ENCODE measurements at regions not wholly inside any gene's neighbourhood (a gene's known extent, or its start where the extent isn't known, plus 50 kb on each side); places are given as distances from the start of the nearest gene placed in this dataset.

DNA sequence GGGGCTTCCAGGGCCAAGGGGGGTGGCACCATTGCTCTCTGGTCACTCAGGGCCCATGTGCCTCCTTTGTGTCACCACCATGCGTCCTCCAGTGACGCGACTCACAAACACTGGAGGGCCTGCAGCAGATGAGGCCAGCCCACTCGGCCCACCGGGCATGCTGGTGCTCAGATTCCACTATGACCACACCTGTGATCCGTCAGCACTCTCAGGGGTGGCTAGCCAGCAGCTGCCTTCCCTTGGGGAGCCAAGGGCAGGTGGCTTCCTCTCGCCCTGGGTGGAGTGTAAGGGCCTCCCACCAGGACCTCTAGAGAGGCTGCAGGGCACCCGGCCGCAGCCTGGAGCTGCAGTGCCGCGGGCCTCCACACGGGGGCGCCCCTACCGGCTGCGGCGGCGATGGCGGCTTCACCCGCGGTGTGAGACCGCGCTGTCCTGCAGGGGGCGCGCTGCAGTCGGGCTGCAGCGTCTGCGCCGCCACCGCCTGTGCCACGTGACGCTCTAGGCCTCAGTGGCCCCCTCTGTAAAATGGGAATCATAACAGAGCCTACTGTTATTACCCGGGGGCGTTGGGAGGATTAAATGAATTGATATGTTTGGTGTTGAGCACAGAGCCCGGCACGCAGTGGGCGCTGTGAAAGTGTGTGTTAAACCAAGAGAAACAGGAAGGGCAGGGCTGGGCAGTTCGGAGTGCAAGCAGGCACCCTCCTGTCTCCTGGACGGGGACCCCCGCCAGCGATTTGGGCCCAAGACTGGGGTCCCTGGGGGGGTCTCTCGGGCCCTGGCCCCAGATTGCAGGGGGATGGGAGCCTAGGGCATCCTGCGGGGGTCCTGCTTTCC is 192.4 kb upstream of the GSE1 start:
- no peak overlapping the region for H3K27ac Mint-ChIP-seq (ENCODE audit: unreplicated experiment)
- Histone ChIP-seq H4K20me1 (ENCODE audit: insufficient read depth, low read length) (peaks cover 62% of the 10 kb centered on the region), H3K36me3 (ENCODE audit: insufficient read depth, low read length) (no peaks in the 10 kb centered on the region), H3K4me1 (ENCODE audit: insufficient read depth, low read length) (no peaks in the 10 kb centered on the region), H3K9me3 (ENCODE audit: insufficient read depth, low read depth, low read length) (no peaks in the 10 kb centered on the region), H3K27ac (ENCODE audit: low read depth, low read length) (no peak overlapping the region), H3K79me2 (ENCODE audit: insufficient read depth, low read length) (no peaks in the 10 kb centered on the region), H3K4me2 (ENCODE audit: low read length) (no peak overlapping the region), H3K9ac (ENCODE audit: low read length) (no peak overlapping the region), H2AFZ (ENCODE audit: low read depth, low read length) (no peak overlapping the region), H3K4me3 (ENCODE audit: insufficient read depth, low read depth, low read length) (no peak overlapping the region), H3K27me3 (ENCODE audit: insufficient read depth, low read length) (no peaks in the 10 kb centered on the region)
- DNase-seq (ENCODE audit: low read depth): no peak
- no peak for FAIRE-seq
- H3K27me3 Mint-ChIP-seq (ENCODE audit: low read depth, unreplicated experiment): peaks cover 30% of the 10 kb centered on the region
- H3K4me3 Mint-ChIP-seq (ENCODE audit: unreplicated experiment): no peak overlapping the region
- TF ChIP-seq EZH2 (IDR thresholded peaks at IDR 0.05; ENCODE audit: insufficient read depth, low read length): no peak
- TF ChIP-seq, protein P1, sequence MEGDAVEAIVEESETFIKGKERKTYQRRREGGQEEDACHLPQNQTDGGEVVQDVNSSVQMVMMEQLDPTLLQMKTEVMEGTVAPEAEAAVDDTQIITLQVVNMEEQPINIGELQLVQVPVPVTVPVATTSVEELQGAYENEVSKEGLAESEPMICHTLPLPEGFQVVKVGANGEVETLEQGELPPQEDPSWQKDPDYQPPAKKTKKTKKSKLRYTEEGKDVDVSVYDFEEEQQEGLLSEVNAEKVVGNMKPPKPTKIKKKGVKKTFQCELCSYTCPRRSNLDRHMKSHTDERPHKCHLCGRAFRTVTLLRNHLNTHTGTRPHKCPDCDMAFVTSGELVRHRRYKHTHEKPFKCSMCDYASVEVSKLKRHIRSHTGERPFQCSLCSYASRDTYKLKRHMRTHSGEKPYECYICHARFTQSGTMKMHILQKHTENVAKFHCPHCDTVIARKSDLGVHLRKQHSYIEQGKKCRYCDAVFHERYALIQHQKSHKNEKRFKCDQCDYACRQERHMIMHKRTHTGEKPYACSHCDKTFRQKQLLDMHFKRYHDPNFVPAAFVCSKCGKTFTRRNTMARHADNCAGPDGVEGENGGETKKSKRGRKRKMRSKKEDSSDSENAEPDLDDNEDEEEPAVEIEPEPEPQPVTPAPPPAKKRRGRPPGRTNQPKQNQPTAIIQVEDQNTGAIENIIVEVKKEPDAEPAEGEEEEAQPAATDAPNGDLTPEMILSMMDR (IDR thresholded peaks at IDR 0.05; ENCODE audit: insufficient read depth, low read depth, low read length): peak; percentile 70
- H3K4me1 Mint-ChIP-seq (ENCODE audit: low read depth, unreplicated experiment): peaks cover 2% of the 10 kb centered on the region
- no peaks in the 10 kb centered on the region for H3K9me3 Mint-ChIP-seq (ENCODE audit: unreplicated experiment)
- no peaks in the 10 kb centered on the region for H3K36me3 Mint-ChIP-seq (ENCODE audit: low read depth, unreplicated experiment)

DNA sequence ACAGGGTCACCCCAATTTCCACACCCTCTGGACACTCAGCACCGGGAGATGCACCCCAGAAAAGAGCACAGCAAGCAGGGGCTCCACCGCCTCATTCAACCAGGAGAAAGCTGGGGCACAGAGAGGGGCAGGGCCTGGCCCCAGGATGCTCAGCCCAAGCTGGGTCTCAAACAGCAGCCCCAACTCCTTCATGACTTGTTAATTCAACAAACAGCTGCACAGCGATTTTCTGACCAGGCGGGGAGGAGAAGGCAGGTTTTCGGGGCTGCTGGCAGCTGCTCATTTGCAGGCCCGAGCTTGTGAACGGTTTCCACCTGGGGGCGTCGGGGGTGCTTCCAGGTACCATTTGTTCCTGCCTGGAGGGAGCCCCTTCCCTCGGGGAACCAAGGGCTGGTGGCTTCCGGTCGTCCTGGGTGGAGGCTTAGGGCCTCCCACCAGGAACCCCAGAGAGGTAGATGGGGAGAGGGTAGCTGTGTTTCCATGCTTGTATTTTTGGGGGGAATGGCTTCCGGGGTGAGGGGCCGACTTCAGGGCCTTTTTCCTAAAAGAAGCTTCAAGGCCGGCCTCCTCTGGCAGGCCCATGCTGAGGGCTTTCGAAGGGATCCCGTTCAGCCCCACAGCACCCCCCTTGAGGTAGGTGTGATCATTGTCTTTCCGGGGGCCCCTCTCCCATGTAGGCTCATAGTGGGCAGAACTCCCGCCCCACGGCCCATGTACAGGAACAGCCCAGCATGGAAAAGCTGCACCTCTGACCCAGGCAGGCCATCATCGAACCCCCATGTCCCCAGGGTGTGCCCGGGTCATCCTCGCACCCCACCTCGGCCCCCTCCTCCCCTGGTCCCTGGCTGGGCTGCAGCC is 191.6 kb upstream of the GSE1 start:
- Histone ChIP-seq H3K4me1 (ENCODE audit: insufficient read depth, low read length) (no peaks in the 10 kb centered on the region), H2AFZ (ENCODE audit: low read depth, low read length) (no peak overlapping the region), H3K4me2 (ENCODE audit: low read length) (no peak overlapping the region), H3K27ac (ENCODE audit: low read depth, low read length) (no peak overlapping the region), H3K79me2 (ENCODE audit: insufficient read depth, low read length) (no peaks in the 10 kb centered on the region), H3K27me3 (ENCODE audit: insufficient read depth, low read length) (no peaks in the 10 kb centered on the region), H3K4me3 (ENCODE audit: insufficient read depth, low read depth, low read length) (no peak overlapping the region), H4K20me1 (ENCODE audit: insufficient read depth, low read length) (peaks cover 64% of the 10 kb centered on the region), H3K36me3 (ENCODE audit: insufficient read depth, low read length) (no peaks in the 10 kb centered on the region), H3K9ac (ENCODE audit: low read length) (no peak overlapping the region), H3K9me3 (ENCODE audit: insufficient read depth, low read depth, low read length) (no peaks in the 10 kb centered on the region)
- Mint-ChIP-seq H3K4me3 (ENCODE audit: unreplicated experiment) (no peak overlapping the region), H3K4me1 (ENCODE audit: low read depth, unreplicated experiment) (peaks cover 2% of the 10 kb centered on the region), H3K9me3 (ENCODE audit: unreplicated experiment) (no peaks in the 10 kb centered on the region), H3K27me3 (ENCODE audit: low read depth, unreplicated experiment) (peaks cover 34% of the 10 kb centered on the region), H3K36me3 (ENCODE audit: low read depth, unreplicated experiment) (no peaks in the 10 kb centered on the region), H3K27ac (ENCODE audit: unreplicated experiment) (no peak overlapping the region)
- no peak for TF ChIP-seq EZH2 (IDR thresholded peaks at IDR 0.05; ENCODE audit: insufficient read depth, low read length)
- TF ChIP-seq, protein P1 (IDR thresholded peaks at IDR 0.05; ENCODE audit: insufficient read depth, low read depth, low read length): no peak
- FAIRE-seq (no peak), DNase-seq (ENCODE audit: low read depth) (no peak)
